Hematopoietic multipotent progenitor cell treated with erythropoietin and hydrocortisone succinate and interleukin-3 and kit ligand, for 17 days (in vitro differentiated cells): ENCODE measurements at regions not wholly inside any gene's neighbourhood (a gene's known extent, or its start where the extent isn't known, plus 50 kb on each side); places are given as distances from the start of the nearest gene placed in this dataset.
"Not testable (repeated sequence)": the region's sequence is repeated elsewhere in the genome, so short reads cannot be mapped to it uniquely, and the experiment has no call there.

Source experiments
- DNase-seq: peaks from one replicate; pipeline ENCODE4 v3.0.0-alpha.2; 2015; ENCODE audit warnings: low spot score

GRCh38 chr1:230591678-230592077, 50.6 kb upstream of the COG2 start:
- DNase-seq, result no peak

GRCh38 chr1:230589951-230590350, 52.3 kb upstream of the COG2 start:
- no peak for DNase-seq

DNA sequence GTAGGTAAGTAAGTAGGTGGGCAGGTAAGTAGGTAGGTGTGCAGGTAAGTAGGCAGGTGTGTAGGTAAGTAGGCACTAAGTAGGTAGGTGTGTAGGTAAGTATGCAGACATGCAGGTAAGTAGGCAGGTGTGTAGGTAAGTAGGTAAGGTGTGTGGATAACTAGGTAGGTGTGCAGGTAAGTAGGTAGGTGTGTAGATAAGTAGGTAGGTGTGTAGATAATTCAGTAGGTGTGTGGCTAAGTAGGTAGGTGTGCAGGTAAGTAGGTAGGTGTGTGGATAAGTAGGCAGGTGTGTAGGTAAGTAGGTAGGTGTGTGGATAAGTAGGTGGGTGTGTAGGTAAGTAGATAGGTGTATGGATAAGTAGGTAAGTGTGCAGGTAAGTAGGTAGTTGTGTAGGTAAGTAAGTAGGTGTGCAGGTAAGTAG, 53.9 kb upstream of the COG2 start:
- no peak for DNase-seq

DNA sequence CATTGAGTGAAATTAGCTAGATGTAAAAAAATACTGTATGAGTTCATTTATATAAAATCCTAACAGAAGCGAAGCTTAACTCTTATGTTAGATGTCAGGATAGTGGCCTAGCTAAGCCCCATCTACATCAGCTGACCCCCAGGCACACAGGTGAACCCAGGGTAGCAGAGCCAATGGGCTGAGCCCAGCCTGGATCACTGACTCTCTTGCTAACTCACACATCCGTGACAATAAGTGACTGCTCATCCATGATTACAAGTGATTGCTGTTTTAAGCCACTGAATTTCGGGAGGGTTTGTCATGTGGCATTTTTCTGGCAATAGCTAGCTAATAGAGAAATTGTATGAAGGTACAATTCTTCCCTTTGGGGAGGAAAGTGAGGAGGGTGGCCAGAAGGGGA, 55.2 kb upstream of the COG2 start:
- DNase-seq, result no peak

- DNase-seq, result no peak
Observed at GRCh38 chr1:230584660-230585059, 57.6 kb upstream of the COG2 start.

DNA sequence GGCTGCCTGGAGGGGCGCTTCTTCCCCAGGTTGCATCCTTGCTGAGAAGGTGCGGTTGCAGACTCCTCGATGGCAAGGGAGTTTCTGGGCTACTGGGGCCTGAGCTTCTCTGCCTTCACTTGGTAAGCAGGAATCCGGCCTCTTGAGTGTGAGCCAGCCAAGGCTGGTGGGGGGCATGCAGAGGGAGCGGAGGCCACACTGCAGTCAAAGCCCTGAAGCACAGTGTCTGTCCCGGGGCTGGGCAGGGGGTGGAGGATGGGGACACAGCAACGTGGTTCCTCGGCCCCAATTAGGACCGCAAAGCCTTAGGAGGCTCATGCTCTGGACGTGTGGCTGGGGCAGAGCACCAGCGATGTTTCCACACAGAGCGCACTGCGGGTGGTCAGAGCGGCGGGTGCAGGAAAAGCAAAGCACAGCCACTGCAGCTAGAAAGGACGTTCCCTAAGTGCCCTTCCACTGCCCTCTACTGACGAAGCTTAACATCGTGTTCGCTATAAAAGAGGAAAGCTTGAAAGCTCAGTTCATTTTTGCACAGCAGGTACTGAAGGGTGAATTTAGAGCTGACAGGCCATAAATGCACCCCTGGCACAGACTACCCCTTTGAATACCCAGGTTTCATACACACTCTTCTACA, 60.7 kb upstream of the COG2 start:
- no peak for DNase-seq

DNA sequence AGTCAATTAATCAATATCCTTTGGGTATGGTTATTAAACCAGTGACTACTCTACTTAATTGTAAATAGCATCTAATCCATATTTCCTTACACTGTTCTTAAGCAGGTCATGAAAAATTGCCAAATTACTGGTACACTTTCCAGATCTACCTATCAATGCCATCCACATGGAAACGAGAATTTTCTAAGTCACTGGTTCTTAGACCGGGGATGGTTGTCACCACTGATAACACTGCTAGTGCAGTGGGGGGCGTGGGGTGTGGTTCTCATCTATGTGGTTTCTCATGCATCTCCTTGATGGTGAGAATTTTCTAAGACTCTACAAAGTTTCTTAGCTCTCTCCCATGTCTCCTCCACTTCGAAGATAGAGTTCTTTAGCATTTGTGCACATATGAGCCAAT, 63.7 kb upstream of the COG2 start:
- DNase-seq, result peak; percentile 21

GRCh38 chr1:230577537-230577936, 64.7 kb upstream of the COG2 start:
- no peak for DNase-seq

GRCh38 chr1:230575886-230576500, 66.3 kb upstream of the COG2 start:
- peak; percentile 51 for DNase-seq

- no peak for DNase-seq
Observed at GRCh38 chr1:230574502-230574901, 67.8 kb upstream of the COG2 start.

- no peak for DNase-seq
Observed at GRCh38 chr1:230573658-230574057, 68.6 kb upstream of the COG2 start.

DNA sequence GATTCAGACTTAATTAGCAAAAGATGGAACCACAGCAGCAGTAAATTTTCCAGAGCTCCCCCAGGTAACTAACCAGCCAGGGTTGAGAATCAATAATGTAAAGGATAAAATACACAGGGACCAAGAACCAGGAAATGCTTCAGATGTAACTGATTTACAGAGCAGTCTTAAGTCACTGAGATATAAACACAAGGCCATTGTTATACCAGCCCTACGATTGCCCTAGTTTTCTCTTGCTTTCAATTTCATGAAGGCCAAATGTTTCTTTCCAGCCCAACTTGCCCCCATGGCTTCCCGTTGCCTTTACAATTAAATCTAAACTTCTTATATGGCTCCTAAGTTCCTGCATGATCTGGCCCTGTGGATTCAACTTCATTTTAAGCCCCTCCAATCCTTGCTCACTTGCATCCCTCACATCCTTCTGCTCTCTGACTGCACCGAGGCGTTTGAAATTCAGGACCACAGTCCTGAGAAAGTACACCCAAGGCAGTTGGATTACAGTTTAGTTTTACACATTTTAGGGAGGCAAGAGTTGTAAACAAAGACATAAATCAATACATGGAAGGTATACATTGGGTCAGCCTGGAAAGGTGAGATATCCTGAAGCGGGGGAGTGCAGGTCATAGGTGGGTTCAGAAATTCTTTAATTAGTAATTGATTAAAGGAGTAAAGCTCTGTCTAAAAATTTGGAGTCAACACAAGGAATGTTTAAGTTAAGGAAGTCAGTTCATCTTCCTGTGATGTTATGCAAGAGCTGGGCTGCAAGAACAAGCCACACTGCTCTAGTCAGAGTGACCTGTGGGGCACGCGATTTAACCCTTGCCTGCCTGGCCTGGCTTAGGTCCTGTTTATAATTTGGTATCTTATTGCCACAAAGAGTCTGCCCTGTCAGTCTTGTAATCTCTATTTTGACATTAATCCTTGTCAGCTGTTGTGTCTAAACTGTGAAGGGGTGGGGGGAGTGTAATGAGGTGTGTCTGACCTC, 69.9 kb upstream of the COG2 start:
- DNase-seq, result no peak

- no peak for DNase-seq
Observed at GRCh38 chr1:230570724-230571360, 71.4 kb upstream of the COG2 start.

GRCh38 chr1:230569201-230569600, 73.1 kb upstream of the COG2 start:
- no peak for DNase-seq

- no peak for DNase-seq
Observed at GRCh38 chr1:230568676-230569075, 73.6 kb upstream of the COG2 start.

DNA sequence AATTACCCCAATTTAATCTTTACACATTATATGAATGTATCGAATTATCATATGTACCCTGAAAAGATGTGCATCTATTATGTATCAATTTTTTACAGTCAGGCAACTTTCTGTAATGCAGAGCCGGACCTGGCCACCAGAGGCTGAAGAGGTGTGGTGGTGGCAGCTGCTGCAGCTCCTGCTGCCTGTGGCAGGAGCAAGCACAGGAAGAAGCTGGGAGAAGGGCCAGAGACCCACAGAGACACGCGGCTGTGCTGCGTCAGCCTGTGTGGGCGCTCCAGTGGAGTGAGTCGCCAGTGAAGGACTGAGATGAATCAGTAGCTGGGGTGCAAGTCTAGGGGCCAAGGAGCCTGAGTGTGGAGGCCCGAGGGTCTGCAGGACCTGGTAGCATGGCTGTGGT, 74.3 kb upstream of the COG2 start:
- DNase-seq, result no peak

- no peak for DNase-seq
Observed at GRCh38 chr1:230567221-230567575, 75.1 kb upstream of the COG2 start.

DNA sequence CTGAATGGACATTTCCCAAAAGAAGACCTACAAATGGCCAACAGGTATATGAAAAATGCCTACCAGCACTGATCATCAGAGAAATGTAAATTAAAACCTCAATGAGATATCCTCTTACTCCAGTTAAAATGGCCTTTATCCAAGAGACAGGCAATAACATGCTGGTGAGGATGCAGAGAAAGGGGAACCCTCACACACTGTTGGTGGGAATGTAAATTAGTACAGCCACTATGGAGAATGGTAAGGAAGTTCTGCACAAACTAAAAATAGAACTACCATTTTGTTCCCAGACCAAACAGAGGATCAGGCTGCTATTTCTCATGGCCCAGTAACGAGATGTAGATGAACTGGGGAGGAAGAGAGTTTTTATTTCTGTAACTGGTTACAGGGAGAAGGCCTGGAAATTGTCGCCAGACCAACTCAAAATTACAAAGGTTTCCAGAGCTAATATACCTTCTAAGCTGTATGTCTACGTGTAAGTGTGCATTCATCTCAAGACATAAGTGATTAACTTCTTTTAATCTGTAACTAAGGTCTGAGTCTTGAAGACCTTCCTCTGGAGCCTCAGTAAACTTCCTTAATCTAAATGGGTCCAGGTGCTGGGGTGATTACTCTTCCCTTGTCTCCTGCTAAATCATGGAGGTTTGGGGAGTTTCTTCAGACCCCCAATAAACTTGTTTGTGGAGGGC, 75.6 kb upstream of the COG2 start:
- not testable (repeated sequence) for DNase-seq

- no peak for DNase-seq
Observed at GRCh38 chr1:230565141-230565540, 77.1 kb upstream of the COG2 start.

GRCh38 chr1:230563591-230563990, 78.7 kb upstream of the COG2 start:
- DNase-seq, result no peak

DNA sequence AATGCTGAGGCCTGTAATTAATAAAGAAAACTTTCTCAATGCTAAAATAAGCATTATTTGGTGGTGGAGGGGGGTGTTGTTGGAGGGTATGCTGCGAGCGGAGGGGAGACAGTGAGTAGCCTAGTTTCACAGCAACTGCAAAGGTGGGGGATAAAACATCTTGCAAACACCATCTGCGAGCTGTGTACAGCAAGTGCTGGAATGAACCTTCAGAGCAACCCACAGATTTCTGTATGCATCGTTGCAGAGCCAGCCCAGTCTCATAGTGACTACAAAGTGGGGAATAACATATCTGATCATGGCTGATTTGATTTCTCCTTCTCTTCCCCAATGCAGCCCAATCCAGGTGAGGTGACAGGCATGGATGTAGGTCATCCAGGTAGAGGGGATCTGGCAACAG, 80.7 kb upstream of the COG2 start:
- no peak for DNase-seq

DNA sequence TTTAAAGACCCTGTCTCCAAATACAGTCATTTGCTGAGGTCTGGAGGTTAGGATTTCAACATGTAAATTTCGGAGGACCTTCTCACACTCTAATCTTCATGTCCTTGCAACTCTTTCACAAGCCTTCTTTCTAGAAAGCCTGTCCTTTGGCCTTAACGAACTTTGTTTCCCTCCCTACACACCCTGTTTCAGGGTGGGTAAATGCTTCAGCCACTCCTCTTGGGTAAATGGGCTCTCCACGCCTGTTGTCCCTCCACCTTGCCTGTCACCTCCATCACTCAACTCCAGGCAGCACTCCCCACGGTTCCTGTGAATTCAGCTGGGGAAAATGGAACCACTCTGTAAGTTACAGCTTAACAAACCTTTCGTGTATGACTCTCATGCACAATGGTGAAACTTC, 84.0 kb upstream of the COG2 start:
- DNase-seq, result no peak
